ENCODE measurements at regions not wholly inside any gene's neighbourhood (a gene's known extent, or its start where the extent isn't known, plus 50 kb on each side); places are given as distances from the start of the nearest gene placed in this dataset.

DNA sequence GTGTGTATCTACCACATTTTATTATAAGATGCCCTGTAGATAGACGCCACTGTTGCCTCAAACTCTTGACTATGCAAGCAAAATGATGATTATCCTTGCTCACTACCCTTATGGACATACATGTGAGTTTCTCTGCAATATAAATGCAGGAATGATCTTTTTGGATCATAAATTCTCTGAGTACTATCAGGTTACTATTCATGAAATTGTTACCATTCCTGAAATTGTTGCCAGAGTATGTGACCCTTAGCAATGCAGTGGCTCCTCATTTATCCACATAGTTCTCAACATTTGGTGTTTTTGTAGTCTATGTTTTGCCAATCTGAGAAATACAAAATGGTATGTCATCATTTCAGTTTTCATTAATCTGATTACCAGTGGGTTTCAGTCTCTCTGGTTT lies 166.2 kb upstream of the FAM3C start:
- H3K9me3 ChIP-seq: no peaks in the 10 kb centered on the region
- no peaks in the 10 kb centered on the region for H3K27me3 ChIP-seq
- no peaks in the 10 kb centered on the region for H3K36me3 ChIP-seq
- H3K4me3 ChIP-seq: no peak overlapping the region
- intact Hi-C loops (cut with DNase I): no loop called here
- DNase-seq (ENCODE audit: extremely low spot score): no peak
- no peak overlapping the region for H3K27ac ChIP-seq (replicated peaks in 1 of 4)
- H3K4me1 ChIP-seq: no peaks in the 10 kb centered on the region
- WGBS: 90% methylated on average over 1 of the region's 1 CpG
- TF ChIP-seq POLR2A (IDR thresholded peaks at IDR 0.05; ENCODE audit: low read depth): no peak
- TF ChIP-seq EP300 (IDR thresholded peaks at IDR 0.05): no peak
- TF ChIP-seq, protein P1, sequence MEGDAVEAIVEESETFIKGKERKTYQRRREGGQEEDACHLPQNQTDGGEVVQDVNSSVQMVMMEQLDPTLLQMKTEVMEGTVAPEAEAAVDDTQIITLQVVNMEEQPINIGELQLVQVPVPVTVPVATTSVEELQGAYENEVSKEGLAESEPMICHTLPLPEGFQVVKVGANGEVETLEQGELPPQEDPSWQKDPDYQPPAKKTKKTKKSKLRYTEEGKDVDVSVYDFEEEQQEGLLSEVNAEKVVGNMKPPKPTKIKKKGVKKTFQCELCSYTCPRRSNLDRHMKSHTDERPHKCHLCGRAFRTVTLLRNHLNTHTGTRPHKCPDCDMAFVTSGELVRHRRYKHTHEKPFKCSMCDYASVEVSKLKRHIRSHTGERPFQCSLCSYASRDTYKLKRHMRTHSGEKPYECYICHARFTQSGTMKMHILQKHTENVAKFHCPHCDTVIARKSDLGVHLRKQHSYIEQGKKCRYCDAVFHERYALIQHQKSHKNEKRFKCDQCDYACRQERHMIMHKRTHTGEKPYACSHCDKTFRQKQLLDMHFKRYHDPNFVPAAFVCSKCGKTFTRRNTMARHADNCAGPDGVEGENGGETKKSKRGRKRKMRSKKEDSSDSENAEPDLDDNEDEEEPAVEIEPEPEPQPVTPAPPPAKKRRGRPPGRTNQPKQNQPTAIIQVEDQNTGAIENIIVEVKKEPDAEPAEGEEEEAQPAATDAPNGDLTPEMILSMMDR (IDR thresholded peaks at IDR 0.05): no peak
- TF ChIP-seq POLR2AphosphoS5 (IDR thresholded peaks at IDR 0.05): no peak

DNA sequence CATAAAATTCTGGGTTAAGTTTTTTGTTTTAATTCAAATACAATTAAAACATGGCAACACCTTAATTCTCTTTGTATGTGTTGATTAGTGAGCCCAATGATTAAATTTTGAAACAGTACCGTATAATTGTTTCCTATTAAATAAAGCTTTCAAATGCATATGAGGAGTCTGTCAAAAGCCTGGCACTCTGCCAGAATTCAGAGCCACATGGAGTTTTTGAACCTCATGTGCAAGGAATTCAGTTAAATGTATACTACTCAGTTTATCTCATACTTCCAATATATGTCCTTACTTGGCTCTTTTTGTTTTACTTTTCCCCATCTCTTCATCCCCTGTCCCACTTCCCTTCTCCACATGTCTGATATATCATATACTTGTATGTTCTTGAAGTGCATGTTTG lies 165.6 kb upstream of the FAM3C start:
- WGBS: 58% methylated on average over 1 of the region's 1 CpG
- H3K27ac ChIP-seq (replicated peaks in 1 of 4): no peak overlapping the region

DNA sequence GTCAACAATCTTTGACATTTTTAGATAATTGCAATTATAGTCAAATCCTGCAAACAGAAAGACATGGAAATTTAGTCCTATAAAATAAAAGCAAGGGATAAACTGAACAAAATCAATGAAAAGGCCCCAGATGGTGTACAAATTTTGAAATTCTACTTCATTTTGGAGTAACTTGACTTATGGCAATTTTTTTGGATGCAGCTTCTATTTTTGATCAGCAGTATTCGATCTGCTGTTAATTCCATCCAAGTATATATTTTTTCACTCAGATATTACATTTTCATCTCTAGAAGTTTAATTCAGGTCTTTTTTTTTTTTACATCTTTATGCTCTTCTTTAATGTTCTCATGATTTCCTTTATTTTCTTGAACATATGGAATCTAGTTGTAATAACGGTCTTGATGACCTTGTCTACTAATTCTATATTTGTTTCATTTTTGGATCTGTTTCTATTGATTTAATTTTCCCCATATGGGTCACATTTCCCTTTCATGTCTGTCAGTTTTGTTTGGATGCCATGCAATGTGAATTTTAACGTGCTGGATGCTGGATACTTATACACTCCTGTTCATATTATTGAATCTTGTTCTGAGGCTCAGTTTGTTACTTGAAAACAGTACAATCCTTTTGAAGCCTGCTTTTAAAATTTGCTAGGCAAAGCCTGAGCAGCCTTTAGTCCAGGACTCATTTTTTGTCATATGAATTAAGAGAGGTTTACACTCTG lies 164.3 kb upstream of the FAM3C start:
- Histone ChIP-seq H3K9me3 (no peaks in the 10 kb centered on the region), H3K27ac (replicated peaks in 1 of 4) (no peak overlapping the region), H3K27me3 (no peaks in the 10 kb centered on the region), H3K4me1 (no peaks in the 10 kb centered on the region), H3K36me3 (no peaks in the 10 kb centered on the region), H3K4me3 (no peak overlapping the region)
- TF ChIP-seq, protein P1 (IDR thresholded peaks at IDR 0.05): no peak
- TF ChIP-seq POLR2A (IDR thresholded peaks at IDR 0.05; ENCODE audit: low read depth) (no peak), POLR2AphosphoS5 (IDR thresholded peaks at IDR 0.05) (no peak), EP300 (IDR thresholded peaks at IDR 0.05) (no peak)
- DNase-seq (ENCODE audit: extremely low spot score): no peak
- WGBS: 79% methylated on average over 3 of the region's 3 CpGs
- intact Hi-C loops (cut with DNase I): no loop called here

More for the DNA sequence above, 165.6 kb upstream of the FAM3C start:
- no peak for TF ChIP-seq POLR2A (IDR thresholded peaks at IDR 0.05; ENCODE audit: low read depth)
- TF ChIP-seq, protein P1 (IDR thresholded peaks at IDR 0.05): no peak
- intact Hi-C loops (cut with DNase I): no loop called here
- H3K27me3 ChIP-seq: no peaks in the 10 kb centered on the region
- no peak overlapping the region for H3K4me3 ChIP-seq
- no peak for DNase-seq (ENCODE audit: extremely low spot score)
- no peaks in the 10 kb centered on the region for H3K36me3 ChIP-seq
- no peaks in the 10 kb centered on the region for H3K9me3 ChIP-seq
- no peaks in the 10 kb centered on the region for H3K4me1 ChIP-seq

DNA sequence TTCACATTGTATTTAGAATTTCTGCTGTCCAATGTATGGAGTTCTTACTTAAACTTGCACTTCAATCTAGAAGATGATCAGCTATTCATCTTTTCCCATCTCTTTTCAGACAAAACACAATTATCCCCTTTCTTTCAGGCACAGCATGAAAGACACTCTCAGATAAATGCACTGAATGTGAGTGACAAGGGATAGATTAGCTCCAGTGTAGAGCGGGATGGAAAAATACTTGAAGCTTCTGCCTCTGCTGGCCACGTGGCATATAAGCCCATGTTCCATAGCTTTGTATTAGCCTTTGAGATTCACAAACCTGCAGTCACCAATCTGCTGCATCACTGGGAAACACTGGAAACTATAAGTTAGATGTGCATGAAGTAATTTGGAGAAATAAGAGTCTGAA lies 162.2 kb upstream of the FAM3C start:
- WGBS: 58% methylated on average over 2 of the region's 2 CpGs
- intact Hi-C loops (cut with DNase I): no loop called here
- Histone ChIP-seq H3K4me1 (no peaks in the 10 kb centered on the region), H3K4me3 (no peak overlapping the region), H3K36me3 (no peaks in the 10 kb centered on the region), H3K27me3 (no peaks in the 10 kb centered on the region), H3K27ac (replicated peaks in 1 of 4) (no peak overlapping the region), H3K9me3 (no peaks in the 10 kb centered on the region)
- no peak for DNase-seq (ENCODE audit: extremely low spot score)
- TF ChIP-seq, protein P1 (IDR thresholded peaks at IDR 0.05): no peak
- no peak for TF ChIP-seq POLR2A (IDR thresholded peaks at IDR 0.05; ENCODE audit: low read depth)
- no peak for TF ChIP-seq POLR2AphosphoS5 (IDR thresholded peaks at IDR 0.05)
- TF ChIP-seq EP300 (IDR thresholded peaks at IDR 0.05): no peak

Measured in esophagus muscularis mucosa (tissue), 4 donors.